B cell (primary cell): ENCODE measurements at regions not wholly inside any gene's neighbourhood (a gene's known extent, or its start where the extent isn't known, plus 50 kb on each side); places are given as distances from the start of the nearest gene placed in this dataset.

Experiments used
- ATAC-seq: fragments of 200-7000 bp; cut with Tn5 transposase; one replicate; pipeline ENCODE4 v1.10.0; 2021; ENCODE audit warnings: low read depth, mild to moderate bottlenecking, moderate number of reproducible peaks, moderate library complexity
- CTCF ChIA-PET: fragments of 350-600 bp; sonication (Branson Sonifier 250); formaldehyde crosslinking; loops from one replicate; lab custom pipeline; 2021; ENCODE audit warnings: antibody characterized with exemption, inconsistent platforms; lab: Charles Lee
- POLR2A ChIA-PET: fragments of 350-600 bp; sonication (Branson Sonifier 250); formaldehyde crosslinking; loops from one replicate; lab custom pipeline; 2021; ENCODE audit warnings: antibody characterized with exemption; lab: Charles Lee
- DNase-seq: peaks from one replicate; pipeline ENCODE4 v3.0.0; 2013
- H2AFZ ChIP-seq: 2 replicates; pipeline ENCODE4 v1.6.1; 2012; ENCODE audit warnings: mild to moderate bottlenecking, low read depth, low read length; ENCODE audit not compliant: insufficient read depth, poor library complexity, severe bottlenecking
- H3K27ac ChIP-seq, 2 donors: 1 replicate in 1 of 2; 2 replicates in 1 of 2; pipeline ENCODE4 v1.5.1; 2012 to 2013; ENCODE audit warnings: low read length in 2 of 2, mild to moderate bottlenecking in 2 of 2, moderate library complexity in 1 of 2
- H3K27me3 ChIP-seq, 4 experiments: fragments of 200-600 bp in 1 of 4; sonication (generic) in 1 of 4; replicated peaks in 1 of 4; 1 replicate in 2 of 4; 2 replicates in 2 of 4; pipeline versions ENCODE4 v1.6.1 to v1.7.0; 2013 to 2016; ENCODE audit warnings: low read length in 3 of 4, mild to moderate bottlenecking in 2 of 4, mixed read lengths in 1 of 4, moderate library complexity in 1 of 4; ENCODE audit not compliant: insufficient read depth in 4 of 4, control insufficient read depth in 3 of 4; ENCODE audit errors: control extremely low read depth in 1 of 4
- H3K36me3 ChIP-seq, 2 experiments: replicated peaks in 1 of 2; 1 replicate in 1 of 2; 2 replicates in 1 of 2; pipeline versions ENCODE4 v1.6.1 to v1.7.1; 2013; ENCODE audit warnings: low read length in 1 of 2; ENCODE audit not compliant: insufficient read depth in 2 of 2, control insufficient read depth in 1 of 2; ENCODE audit errors: control extremely low read depth in 1 of 2, extremely low read depth in 1 of 2
- H3K4me1 ChIP-seq, 2 donors: fragments of 200-600 bp in 1 of 2; sonication (generic) in 1 of 2; 1 replicate in 1 of 2; 2 replicates in 1 of 2; pipeline versions ENCODE4 v1.5.1 to v1.6.1; 2013 to 2017; ENCODE audit warnings: low read length in 2 of 2; ENCODE audit not compliant: control insufficient read depth in 2 of 2, insufficient read depth in 2 of 2
- H3K4me2 ChIP-seq: replicated peaks from 2 replicates; pipeline ENCODE3; 2012; ENCODE audit warnings: mild to moderate bottlenecking, low read depth, low read length; ENCODE audit not compliant: poor library complexity, severe bottlenecking
- H3K4me3 ChIP-seq, 5 experiments: fragments of 200-600 bp in 1 of 5; sonication (generic) in 1 of 5; 1 replicate in 3 of 5; 2 replicates in 2 of 5; pipeline versions ENCODE4 v1.5.1 to v1.7.0; 2011 to 2016; ENCODE audit warnings: low read length in 4 of 5, mild to moderate bottlenecking in 4 of 5, low read depth in 2 of 5, control low read depth in 1 of 5, moderate library complexity in 1 of 5; ENCODE audit not compliant: insufficient read depth in 1 of 5; ENCODE audit errors: control extremely low read depth in 1 of 5, extremely low read depth in 1 of 5
- H3K79me2 ChIP-seq: fragments of 200-600 bp; sonication (generic); one replicate; pipeline ENCODE4 v1.6.0; 2016; ENCODE audit warnings: low read length; ENCODE audit not compliant: control insufficient read depth, insufficient read depth
- H3K9ac ChIP-seq: fragments of 200-600 bp; sonication (generic); 2 replicates; pipeline ENCODE4 v1.6.1; 2017; ENCODE audit warnings: mild to moderate bottlenecking, low read length, moderate library complexity
- H3K9me3 ChIP-seq, 3 donors: one replicate each; pipeline versions ENCODE4 v1.6.1 to v1.7.1; 2013; ENCODE audit warnings: low read length in 2 of 3; ENCODE audit not compliant: control insufficient read depth in 2 of 3, insufficient read depth in 1 of 3; ENCODE audit errors: control extremely low read depth in 1 of 3
- H4K20me1 ChIP-seq: 2 replicates; pipeline ENCODE4 v1.6.0; 2012; ENCODE audit warnings: mild to moderate bottlenecking, low read length; ENCODE audit not compliant: insufficient read depth, control insufficient read depth, poor library complexity, severe bottlenecking
- H3K27ac Mint-ChIP-seq: one replicate; pipeline ENCODE4 v1.8.0; 2021; ENCODE audit warnings: mixed read lengths
- H3K27me3 Mint-ChIP-seq: one replicate; pipeline ENCODE4 v1.8.0; 2021; ENCODE audit warnings: mixed read lengths
- H3K4me1 Mint-ChIP-seq: one replicate; pipeline ENCODE4 v1.8.0; 2021; ENCODE audit warnings: mixed read lengths
- H3K4me3 Mint-ChIP-seq: one replicate; pipeline ENCODE4 v1.8.0; 2021; ENCODE audit warnings: mixed read lengths
- H3K9me3 Mint-ChIP-seq: one replicate; pipeline ENCODE4 v1.8.0; 2022; ENCODE audit warnings: mixed read lengths; ENCODE audit not compliant: insufficient read depth
- CTCF ChIP-seq: fragments of 200-600 bp; IDR thresholded peaks from one replicate; pipeline ENCODE4 v1.8.0; 2022; ENCODE audit warnings: antibody characterized with exemption, mild to moderate bottlenecking
- EZH2 ChIP-seq: IDR thresholded peaks from 2 replicates; pipeline ENCODE4 v1.6.1; 2012; ENCODE audit warnings: borderline replicate concordance, low read depth, mild to moderate bottlenecking, moderate library complexity, low read length; ENCODE audit not compliant: insufficient read depth, poor library complexity, severe bottlenecking
- WGBS: methylation state at CpG from one replicate; pipeline ENCODE4 v1.1.5; 2013; ENCODE audit warnings: missing lambda C conversion rate; ENCODE audit not compliant: insufficient coverage; 5-methylcytosine and 5-hydroxymethylcytosine counted together
- intact Hi-C: fragments of 100-400 bp; cut with micrococcal nuclease; formaldehyde crosslinking; loops from one replicate; pipeline ENCODE4 v1.10.0; 2022

- H3K9ac ChIP-seq, result no peak overlapping the region
- WGBS, result no CpG with 5 or more reads among the region's 2 CpGs
- DNase-seq (no peak), ATAC-seq (no peak)
- POLR2A ChIA-PET, result no interaction called here
- no peaks in the 10 kb centered on the region for H3K9me3 Mint-ChIP-seq
- no peaks in the 10 kb centered on the region for H4K20me1 ChIP-seq
- no peak overlapping the region for H3K27ac Mint-ChIP-seq
- H3K27me3 ChIP-seq, result no peaks in the 10 kb centered on the region
- TF ChIP-seq CTCF, result no peak
- no peak overlapping the region for H3K27ac ChIP-seq
- CTCF ChIA-PET, result no interaction called here
- H3K4me1 ChIP-seq, result no peaks in the 10 kb centered on the region
- H3K36me3 ChIP-seq, result no peaks in the 10 kb centered on the region
- H3K4me1 Mint-ChIP-seq, result no peaks in the 10 kb centered on the region
- H3K4me3 Mint-ChIP-seq, result no peak overlapping the region
- H3K4me2 ChIP-seq, result no peak overlapping the region
- no peak overlapping the region for H2AFZ ChIP-seq
- no peaks in the 10 kb centered on the region for H3K79me2 ChIP-seq
- intact Hi-C loops, result no loop called here
- H3K4me3 ChIP-seq, result no peak overlapping the region
- H3K27me3 Mint-ChIP-seq, result peaks cover 3% of the 10 kb centered on the region
- H3K9me3 ChIP-seq, result peaks cover 0 to 3% (median 0%) of the 10 kb centered on the region in 3 donors
Measured at GRCh38 chr11:112731538-112731937, 229.7 kb upstream of the NCAM1 start.

- H3K4me1 Mint-ChIP-seq, result no peaks in the 10 kb centered on the region
- H3K27ac Mint-ChIP-seq, result no peak overlapping the region
Measured at GRCh38 chr11:112732031-112732430, 229.2 kb upstream of the NCAM1 start.

More at GRCh38 chr11:112732031-112732430, 229.2 kb upstream of the NCAM1 start:
- DNase-seq, result no peak
- peaks cover 0 to 3% (median 0%) of the 10 kb centered on the region in 3 donors for H3K9me3 ChIP-seq
- no peak overlapping the region for H3K9ac ChIP-seq
- CTCF ChIA-PET, result no interaction called here
- no peaks in the 10 kb centered on the region for H4K20me1 ChIP-seq
- no peak overlapping the region for H3K4me3 ChIP-seq
- H3K36me3 ChIP-seq, result no peaks in the 10 kb centered on the region
- no peak overlapping the region for H3K4me2 ChIP-seq
- H3K27ac ChIP-seq, result no peak overlapping the region
- POLR2A ChIA-PET, result no interaction called here
- H3K4me3 Mint-ChIP-seq, result no peak overlapping the region
- no peaks in the 10 kb centered on the region for H3K79me2 ChIP-seq
- intact Hi-C loops, result no loop called here
- H3K27me3 ChIP-seq, result no peaks in the 10 kb centered on the region
- H3K4me1 ChIP-seq, result no peaks in the 10 kb centered on the region
- TF ChIP-seq CTCF (no peak), EZH2 (no peak)
- no peaks in the 10 kb centered on the region for H3K9me3 Mint-ChIP-seq
- peaks cover 3% of the 10 kb centered on the region for H3K27me3 Mint-ChIP-seq
- H2AFZ ChIP-seq, result no peak overlapping the region
- WGBS, result 79% methylated on average over 4 of the region's 4 CpGs
- ATAC-seq, result no peak
